ENCODE measurements at regions not wholly inside any gene's neighbourhood (a gene's known extent, or its start where the extent isn't known, plus 50 kb on each side); places are given as distances from the start of the nearest gene placed in this dataset.
"Not testable (repeated sequence)": the region's sequence is repeated elsewhere in the genome, so short reads cannot be mapped to it uniquely, and the experiment has no call there.

GRCh38 chr3:175965036-175965435, 1105.9 kb downstream of the NAALADL2 start:
- DNase-seq (ENCODE audit: low read depth in 2 of 2), result no peak

GRCh38 chr3:175957427-175957826, 1098.3 kb downstream of the NAALADL2 start:
- no peak for DNase-seq (ENCODE audit: low read depth in 2 of 2)

- DNase-seq (ENCODE audit: low read depth in 2 of 2), result no peak
These were observed 1097.8 kb downstream of the NAALADL2 start for GRCh38 chr3:175956964-175957363.

GRCh38 chr3:175951047-175951694, 1092.0 kb downstream of the NAALADL2 start:
- no peak for DNase-seq (ENCODE audit: low read depth in 2 of 2)

- no peak for DNase-seq (ENCODE audit: low read depth in 2 of 2)
These were observed 1088.9 kb downstream of the NAALADL2 start for GRCh38 chr3:175948041-175948440.

- DNase-seq (ENCODE audit: low read depth in 2 of 2), result no peak
These were observed 1082.2 kb downstream of the NAALADL2 start for GRCh38 chr3:175941352-175941751.

GRCh38 chr3:175940881-175941280, 1081.7 kb downstream of the NAALADL2 start:
- no peak for DNase-seq (ENCODE audit: low read depth in 2 of 2)

- no peak for DNase-seq (ENCODE audit: low read depth in 2 of 2)
These were observed 1081.1 kb downstream of the NAALADL2 start for GRCh38 chr3:175940243-175940642.

- not testable (repeated sequence) for DNase-seq (ENCODE audit: low read depth in 2 of 2)
These were observed 1078.2 kb downstream of the NAALADL2 start for GRCh38 chr3:175937367-175937766.

- DNase-seq (ENCODE audit: low read depth in 2 of 2), result no peak
These were observed 1073.5 kb downstream of the NAALADL2 start for GRCh38 chr3:175932586-175932985.

- DNase-seq (ENCODE audit: low read depth in 2 of 2), result no peak
These were observed 1060.0 kb downstream of the NAALADL2 start for GRCh38 chr3:175919133-175919532.

- DNase-seq (ENCODE audit: low read depth in 2 of 2), result no peak
These were observed 1057.2 kb downstream of the NAALADL2 start for GRCh38 chr3:175916191-175916934.

- DNase-seq (ENCODE audit: low read depth in 2 of 2), result no peak
These were observed 1055.7 kb downstream of the NAALADL2 start for GRCh38 chr3:175914785-175915184.

GRCh38 chr3:175913286-175913685, 1054.2 kb downstream of the NAALADL2 start:
- no peak for DNase-seq (ENCODE audit: low read depth in 2 of 2)

GRCh38 chr3:175911937-175912336, 1052.8 kb downstream of the NAALADL2 start:
- no peak for DNase-seq (ENCODE audit: low read depth in 2 of 2)

GRCh38 chr3:175902226-175902625, 1043.1 kb downstream of the NAALADL2 start:
- no peak for DNase-seq (ENCODE audit: low read depth in 2 of 2)

- DNase-seq (ENCODE audit: low read depth in 2 of 2), result no peak
These were observed 1039.1 kb downstream of the NAALADL2 start for GRCh38 chr3:175898194-175898593.

GRCh38 chr3:175896655-175897054, 1037.5 kb downstream of the NAALADL2 start:
- DNase-seq (ENCODE audit: low read depth in 2 of 2), result no peak

GRCh38 chr3:175895731-175896130, 1036.6 kb downstream of the NAALADL2 start:
- DNase-seq (ENCODE audit: low read depth in 2 of 2), result no peak

GRCh38 chr3:175893566-175893965, 1034.4 kb downstream of the NAALADL2 start:
- no peak for DNase-seq (ENCODE audit: low read depth in 2 of 2)

- DNase-seq (ENCODE audit: low read depth in 2 of 2), result no peak
These were observed 1030.9 kb downstream of the NAALADL2 start for GRCh38 chr3:175890066-175890465.

GRCh38 chr3:175885231-175885766, 1026.2 kb downstream of the NAALADL2 start:
- DNase-seq (ENCODE audit: low read depth in 2 of 2), result no peak

GRCh38 chr3:175879417-175879816, 1020.3 kb downstream of the NAALADL2 start:
- DNase-seq (ENCODE audit: low read depth in 2 of 2), result no peak
